RWPE2 (cell line): ENCODE measurements at regions not wholly inside any gene's neighbourhood (a gene's known extent, or its start where the extent isn't known, plus 50 kb on each side); places are given as distances from the start of the nearest gene placed in this dataset.
A peak's percentile ranks its signal among the peaks of the same experiment; 100 is the strongest.

Source experiments
- ATAC-seq: fragments of 200-7000 bp; cut with Tn5 transposase; 3 replicates; pipeline ENCODE4 v1.9.1; 2021; ENCODE audit warnings: low read depth
- DNase-seq: peaks from one replicate; pipeline ENCODE4 v3.0.0-alpha.2; 2020; ENCODE audit warnings: low spot score
- H3K27ac ChIP-seq: fragments of 450-650 bp; 2 replicates; pipeline ENCODE4 v1.5.1; 2017; ENCODE audit warnings: mild to moderate bottlenecking; ENCODE audit not compliant: poor library complexity, severe bottlenecking
- H3K27me3 ChIP-seq: fragments of 250-450 bp; sonication (Bioruptor Pico); 2 replicates; pipeline ENCODE4 v1.5.1; 2021; ENCODE audit warnings: mild to moderate bottlenecking, moderate library complexity; ENCODE audit not compliant: insufficient read depth, poor library complexity, severe bottlenecking
- H3K36me3 ChIP-seq: fragments of 250-450 bp; sonication (Bioruptor Pico); 2 replicates; pipeline ENCODE4 v1.5.1; 2020; ENCODE audit warnings: low read depth, mild to moderate bottlenecking, moderate library complexity
- H3K4me1 ChIP-seq: fragments of 250-450 bp; sonication (Bioruptor Pico); 2 replicates; pipeline ENCODE4 v1.5.1; 2021; ENCODE audit warnings: mild to moderate bottlenecking, moderate library complexity; ENCODE audit not compliant: insufficient read depth, poor library complexity, severe bottlenecking
- H3K4me3 ChIP-seq: fragments of 250-450 bp; sonication (Bioruptor Pico); 2 replicates; pipeline ENCODE4 v1.5.1; 2021; ENCODE audit warnings: mild to moderate bottlenecking, moderate library complexity; ENCODE audit not compliant: severe bottlenecking
- H3K9me3 ChIP-seq: fragments of 250-450 bp; sonication (Bioruptor Pico); 2 replicates; pipeline ENCODE4 v1.5.1; 2021; ENCODE audit warnings: mild to moderate bottlenecking, moderate library complexity; ENCODE audit not compliant: severe bottlenecking
- TF ChIP-seq, protein P1 (sequence below): fragments of 450-650 bp; IDR thresholded peaks from one replicate; pipeline ENCODE4 v1.5.1; 2017; ENCODE audit warnings: mild to moderate bottlenecking, moderate library complexity; ENCODE audit not compliant: poor library complexity, severe bottlenecking

DNA sequence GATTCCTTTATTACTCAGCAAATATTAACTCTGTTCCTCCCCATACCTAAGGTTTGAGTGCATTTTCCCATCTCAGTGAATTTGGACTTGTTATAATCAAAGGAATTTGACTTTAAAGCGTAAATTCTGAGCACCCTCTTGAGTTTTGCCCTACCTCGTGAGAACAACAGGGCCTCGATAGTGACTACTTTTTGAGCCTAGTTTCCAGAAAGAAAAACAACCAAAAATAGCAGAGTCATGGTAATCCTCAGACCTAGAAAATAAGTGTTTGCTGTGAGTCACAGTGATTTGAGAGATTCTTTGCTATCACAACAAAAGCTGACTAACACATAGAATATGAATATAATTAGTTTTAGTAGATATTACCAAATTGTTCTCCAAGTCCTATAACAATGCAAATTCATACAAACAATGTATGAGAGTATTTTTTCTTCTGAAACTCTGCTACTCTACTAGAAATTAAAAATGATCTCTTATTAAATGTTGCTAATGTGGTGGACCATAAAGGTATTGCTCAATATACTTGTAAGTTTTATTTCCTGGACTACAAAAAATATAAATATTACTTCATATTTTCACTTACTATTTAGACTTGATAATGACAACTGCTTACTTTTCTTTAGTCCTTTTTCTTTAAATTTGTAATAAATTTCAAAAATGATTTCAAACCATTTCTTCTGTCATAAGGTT lies 759.7 kb downstream of the BRINP1 start:
- Histone ChIP-seq H3K4me3 (no peak overlapping the region), H3K27ac (peak overlapping the region; percentile 35), H3K9me3 (no peaks in the 10 kb centered on the region), H3K27me3 (no peaks in the 10 kb centered on the region), H3K36me3 (no peaks in the 10 kb centered on the region), H3K4me1 (peaks cover 20% of the 10 kb centered on the region)
- DNase-seq, result no peak
- TF ChIP-seq, protein P1, sequence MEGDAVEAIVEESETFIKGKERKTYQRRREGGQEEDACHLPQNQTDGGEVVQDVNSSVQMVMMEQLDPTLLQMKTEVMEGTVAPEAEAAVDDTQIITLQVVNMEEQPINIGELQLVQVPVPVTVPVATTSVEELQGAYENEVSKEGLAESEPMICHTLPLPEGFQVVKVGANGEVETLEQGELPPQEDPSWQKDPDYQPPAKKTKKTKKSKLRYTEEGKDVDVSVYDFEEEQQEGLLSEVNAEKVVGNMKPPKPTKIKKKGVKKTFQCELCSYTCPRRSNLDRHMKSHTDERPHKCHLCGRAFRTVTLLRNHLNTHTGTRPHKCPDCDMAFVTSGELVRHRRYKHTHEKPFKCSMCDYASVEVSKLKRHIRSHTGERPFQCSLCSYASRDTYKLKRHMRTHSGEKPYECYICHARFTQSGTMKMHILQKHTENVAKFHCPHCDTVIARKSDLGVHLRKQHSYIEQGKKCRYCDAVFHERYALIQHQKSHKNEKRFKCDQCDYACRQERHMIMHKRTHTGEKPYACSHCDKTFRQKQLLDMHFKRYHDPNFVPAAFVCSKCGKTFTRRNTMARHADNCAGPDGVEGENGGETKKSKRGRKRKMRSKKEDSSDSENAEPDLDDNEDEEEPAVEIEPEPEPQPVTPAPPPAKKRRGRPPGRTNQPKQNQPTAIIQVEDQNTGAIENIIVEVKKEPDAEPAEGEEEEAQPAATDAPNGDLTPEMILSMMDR, result no peak
- ATAC-seq, result peak; percentile 94

- DNase-seq (no peak), ATAC-seq (no peak)
- H3K36me3 ChIP-seq, result no peaks in the 10 kb centered on the region
- no peaks in the 10 kb centered on the region for H3K9me3 ChIP-seq
- H3K27me3 ChIP-seq, result no peaks in the 10 kb centered on the region
- H3K4me1 ChIP-seq, result peaks cover 25% of the 10 kb centered on the region
- TF ChIP-seq, protein P1, result no peak
- no peak overlapping the region for H3K27ac ChIP-seq
- no peak overlapping the region for H3K4me3 ChIP-seq
Measured at GRCh38 chr9:118612201-118612600, 757.0 kb downstream of the BRINP1 start.

DNA sequence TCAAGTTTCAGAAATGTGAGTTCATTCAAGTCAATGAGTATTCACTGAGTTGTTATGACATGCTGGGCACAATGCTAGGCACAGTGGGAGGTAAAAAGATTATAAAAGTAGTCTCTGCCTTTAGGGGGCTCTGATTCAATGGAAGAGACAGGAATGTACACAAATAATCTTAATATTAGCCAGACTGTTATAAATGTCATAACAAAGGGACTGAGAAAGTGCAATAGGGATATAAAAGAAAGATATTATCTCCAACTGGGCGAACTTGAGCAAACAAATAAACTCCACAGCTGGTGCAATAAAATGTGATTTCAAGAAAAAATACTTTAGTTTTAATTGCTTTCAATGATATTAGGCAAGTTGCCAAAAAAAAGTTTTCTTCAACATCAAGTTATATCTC lies 755.2 kb downstream of the BRINP1 start:
- TF ChIP-seq, protein P1, result no peak
- Histone ChIP-seq H3K4me1 (peaks cover 31% of the 10 kb centered on the region), H3K27ac (no peak overlapping the region), H3K4me3 (no peak overlapping the region), H3K27me3 (no peaks in the 10 kb centered on the region), H3K9me3 (no peaks in the 10 kb centered on the region), H3K36me3 (no peaks in the 10 kb centered on the region)
- DNase-seq (no peak), ATAC-seq (no peak)

- H3K9me3 ChIP-seq, result no peaks in the 10 kb centered on the region
- TF ChIP-seq, protein P1, result no peak
- ATAC-seq, result peak; percentile 72; the same call in 2 of the 3 replicates
- no peak overlapping the region for H3K4me3 ChIP-seq
- H3K27ac ChIP-seq, result no peak overlapping the region
- no peaks in the 10 kb centered on the region for H3K36me3 ChIP-seq
- no peaks in the 10 kb centered on the region for H3K27me3 ChIP-seq
- DNase-seq, result no peak
- peaks cover 17% of the 10 kb centered on the region for H3K4me1 ChIP-seq
Measured at GRCh38 chr9:118618084-118618483, 751.2 kb downstream of the BRINP1 start.

GRCh38 chr9:118618849-118619248 lies 750.4 kb downstream of the BRINP1 start:
- no peak overlapping the region for H3K4me3 ChIP-seq
- peaks cover 17% of the 10 kb centered on the region for H3K4me1 ChIP-seq
- ATAC-seq (peak; percentile 65), DNase-seq (no peak)
- no peak overlapping the region for H3K27ac ChIP-seq
- H3K9me3 ChIP-seq, result no peaks in the 10 kb centered on the region
- no peaks in the 10 kb centered on the region for H3K36me3 ChIP-seq
- TF ChIP-seq, protein P1, result no peak
- H3K27me3 ChIP-seq, result no peaks in the 10 kb centered on the region
